ENCODE measurements at regions not wholly inside any gene's neighbourhood (a gene's known extent, or its start where the extent isn't known, plus 50 kb on each side); places are given as distances from the start of the nearest gene placed in this dataset.
A peak's percentile ranks its signal among the peaks of the same experiment; 100 is the strongest.

- TF ChIP-seq CTCF (IDR thresholded peaks at IDR 0.05), result no peak
- no peak for TF ChIP-seq POLR2AphosphoS5 (IDR thresholded peaks at IDR 0.05)
- TF ChIP-seq EP300 (IDR thresholded peaks at IDR 0.05), result no peak
- no peak for TF ChIP-seq POLR2A (IDR thresholded peaks at IDR 0.05)
- WGBS, 2 donors, result 29 to 32% methylated on average over 4 of the region's 4 CpGs
Measured at GRCh38 chr19:30718707-30719106, 346.5 kb downstream of the ZNF536 start.

GRCh38 chr19:30718014-30718413, 345.8 kb downstream of the ZNF536 start:
- DNase-seq (no peak), ATAC-seq (ENCODE audit: low FRiP score in 2 of 2) (no peak)
- H3K9me3 ChIP-seq, result no peaks in the 10 kb centered on the region
- TF ChIP-seq POLR2A (IDR thresholded peaks at IDR 0.05) (no peak), EP300 (IDR thresholded peaks at IDR 0.05) (no peak), POLR2AphosphoS5 (IDR thresholded peaks at IDR 0.05) (no peak), CTCF (IDR thresholded peaks at IDR 0.05) (no peak)
- H3K4me1 ChIP-seq, result peaks cover 4 to 18% (median 9%) of the 10 kb centered on the region in 4 donors
- H3K36me3 ChIP-seq, result no peaks in the 10 kb centered on the region
- 79 to 82% methylated on average over 2 of the region's 2 CpGs for WGBS, 2 donors
- no peak overlapping the region for H3K4me3 ChIP-seq
- H3K27me3 ChIP-seq, result no peaks in the 10 kb centered on the region
- no peak overlapping the region for H3K27ac ChIP-seq

More at GRCh38 chr19:30718707-30719106, 346.5 kb downstream of the ZNF536 start:
- no peaks in the 10 kb centered on the region for H3K27me3 ChIP-seq
- no peaks in the 10 kb centered on the region for H3K36me3 ChIP-seq
- DNase-seq (no peak), ATAC-seq (ENCODE audit: low FRiP score in 2 of 2) (no peak)
- H3K9me3 ChIP-seq, result no peaks in the 10 kb centered on the region
- H3K27ac ChIP-seq, result peak overlapping the region; percentile 65 to 76 (median 72)
- H3K4me3 ChIP-seq, result peak overlapping the region in 3 of 4 donors; percentile 64 to 67 (median 67)
- peaks cover 4 to 18% (median 9%) of the 10 kb centered on the region in 4 donors for H3K4me1 ChIP-seq

GRCh38 chr19:30717381-30717780, 345.2 kb downstream of the ZNF536 start:
- no peak overlapping the region for H3K27ac ChIP-seq
- H3K9me3 ChIP-seq, result no peaks in the 10 kb centered on the region
- peaks cover 4 to 18% (median 9%) of the 10 kb centered on the region in 4 donors for H3K4me1 ChIP-seq
- DNase-seq, result no peak
- H3K27me3 ChIP-seq, result no peaks in the 10 kb centered on the region
- no peak overlapping the region for H3K4me3 ChIP-seq
- no peak for TF ChIP-seq POLR2AphosphoS5 (IDR thresholded peaks at IDR 0.05)
- TF ChIP-seq CTCF (IDR thresholded peaks at IDR 0.05), result no peak
- no peak for TF ChIP-seq POLR2A (IDR thresholded peaks at IDR 0.05)
- TF ChIP-seq EP300 (IDR thresholded peaks at IDR 0.05), result no peak
- ATAC-seq (ENCODE audit: low FRiP score in 2 of 2), result no peak
- H3K36me3 ChIP-seq, result no peaks in the 10 kb centered on the region
- WGBS, 2 donors, result 87 to 94% methylated on average over 5 of the region's 5 CpGs

- Histone ChIP-seq H3K36me3 (no peaks in the 10 kb centered on the region), H3K4me3 (no peak overlapping the region), H3K4me1 (no peaks in the 10 kb centered on the region), H3K27ac (no peak overlapping the region), H3K27me3 (no peaks in the 10 kb centered on the region), H3K9me3 (no peaks in the 10 kb centered on the region)
- ATAC-seq (ENCODE audit: low FRiP score in 2 of 2), result no peak
- TF ChIP-seq POLR2A (IDR thresholded peaks at IDR 0.05), result no peak
- no peak for TF ChIP-seq CTCF (IDR thresholded peaks at IDR 0.05)
- TF ChIP-seq EP300 (IDR thresholded peaks at IDR 0.05), result no peak
- no peak for TF ChIP-seq POLR2AphosphoS5 (IDR thresholded peaks at IDR 0.05)
- DNase-seq, result no peak
- 74 to 77% methylated on average over 7 of the region's 7 CpGs for WGBS, 2 donors
Measured at GRCh38 chr19:30712431-30713337, 340.5 kb downstream of the ZNF536 start.
